Lower leg skin (tissue), 3 donors: ENCODE measurements at regions not wholly inside any gene's neighbourhood (a gene's known extent, or its start where the extent isn't known, plus 50 kb on each side); places are given as distances from the start of the nearest gene placed in this dataset.

Experiments used
- CTCF ChIP-seq, 3 donors: fragments of 450-650 bp; IDR thresholded peaks; one replicate each; pipeline ENCODE4 v1.5.1; 2016; ENCODE audit warnings: antibody characterized with exemption in 3 of 3, mild to moderate bottlenecking in 3 of 3, moderate library complexity in 2 of 3
- POLR2A ChIP-seq, 2 donors: fragments of 450-650 bp; IDR thresholded peaks; one replicate each; pipeline ENCODE4 v1.6.1; 2016 to 2017; ENCODE audit warnings: antibody characterized with exemption in 2 of 2, mild to moderate bottlenecking in 1 of 2, moderate library complexity in 1 of 2

GRCh38 chr10:9274206-9274755 is 1219.8 kb downstream of the GATA3 start:
- TF ChIP-seq CTCF (IDR thresholded peaks at IDR 0.05), result no peak
- TF ChIP-seq POLR2A (IDR thresholded peaks at IDR 0.05), result no peak
